ENCODE measurements at regions not wholly inside any gene's neighbourhood (a gene's known extent, or its start where the extent isn't known, plus 50 kb on each side); places are given as distances from the start of the nearest gene placed in this dataset.

- no peak for DNase-seq (ENCODE audit: low spot score)
- no peak for ATAC-seq (ENCODE audit: low FRiP score)
- no peak for TF ChIP-seq CTCF (IDR thresholded peaks at IDR 0.05)
Measured at GRCh38 chr9:129331493-129331765, 153.4 kb upstream of the IER5L start.

GRCh38 chr9:129330711-129331492, 152.8 kb upstream of the IER5L start:
- no peak for ATAC-seq (ENCODE audit: low FRiP score)
- no peak for DNase-seq (ENCODE audit: low spot score)
- no peak for TF ChIP-seq CTCF (IDR thresholded peaks at IDR 0.05)

- no peak for ATAC-seq (ENCODE audit: low FRiP score)
- TF ChIP-seq CTCF (IDR thresholded peaks at IDR 0.05), result no peak
- no peak for DNase-seq (ENCODE audit: low spot score)
Measured at GRCh38 chr9:129328355-129329042, 150.4 kb upstream of the IER5L start.

GRCh38 chr9:129327552-129328328, 149.7 kb upstream of the IER5L start:
- ATAC-seq (ENCODE audit: low FRiP score) (no peak), DNase-seq (ENCODE audit: low spot score) (no peak)
- TF ChIP-seq CTCF (IDR thresholded peaks at IDR 0.05), result no peak

DNA sequence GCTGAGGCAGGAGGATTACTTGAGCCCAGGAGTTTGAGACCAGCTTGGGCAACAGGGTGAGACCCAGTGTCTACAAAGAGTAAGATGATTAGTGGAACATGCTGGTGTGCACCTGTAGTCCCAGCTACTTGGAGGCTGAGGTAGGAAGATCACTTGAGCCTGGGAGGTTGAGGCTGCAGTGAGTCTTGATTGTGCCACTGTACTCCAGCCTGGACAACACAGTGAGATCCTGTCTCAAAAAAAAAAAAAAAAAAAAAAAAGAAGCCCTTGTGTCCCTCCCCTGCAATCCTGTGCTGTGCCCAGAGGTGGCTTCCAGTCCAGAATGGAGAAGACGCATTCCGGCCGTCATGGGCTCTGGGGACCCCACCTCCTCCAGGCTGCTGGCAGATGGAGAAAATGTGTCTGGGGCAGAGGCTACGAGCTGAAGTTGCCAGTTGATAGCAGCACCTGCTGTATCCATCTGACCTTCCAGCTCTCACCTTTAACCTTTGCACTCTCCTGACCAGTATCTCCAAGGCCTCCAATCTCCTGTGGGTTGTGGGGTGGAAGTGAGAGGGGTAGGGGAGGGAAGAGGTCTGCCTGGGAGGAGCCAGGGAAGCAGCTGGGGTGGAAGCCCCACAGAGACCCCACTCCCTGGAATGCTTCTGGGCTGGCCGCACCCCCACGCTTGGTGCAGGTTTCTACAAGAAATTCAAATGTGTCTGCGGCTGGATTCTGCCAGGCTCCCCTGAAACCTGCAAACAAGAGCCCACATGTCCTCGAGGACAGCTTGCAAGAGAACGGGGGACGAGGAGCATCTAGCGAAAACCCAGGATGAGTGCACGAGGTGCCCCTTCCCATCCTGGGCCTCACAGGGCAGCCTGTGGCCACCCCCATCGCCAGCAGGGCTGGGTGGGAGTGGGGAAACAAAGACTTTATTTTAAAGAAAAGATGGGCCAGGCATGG, 148.3 kb upstream of the IER5L start:
- DNase-seq (ENCODE audit: low spot score) (no peak), ATAC-seq (ENCODE audit: low FRiP score) (no peak)
- no peak for TF ChIP-seq CTCF (IDR thresholded peaks at IDR 0.05)

DNA sequence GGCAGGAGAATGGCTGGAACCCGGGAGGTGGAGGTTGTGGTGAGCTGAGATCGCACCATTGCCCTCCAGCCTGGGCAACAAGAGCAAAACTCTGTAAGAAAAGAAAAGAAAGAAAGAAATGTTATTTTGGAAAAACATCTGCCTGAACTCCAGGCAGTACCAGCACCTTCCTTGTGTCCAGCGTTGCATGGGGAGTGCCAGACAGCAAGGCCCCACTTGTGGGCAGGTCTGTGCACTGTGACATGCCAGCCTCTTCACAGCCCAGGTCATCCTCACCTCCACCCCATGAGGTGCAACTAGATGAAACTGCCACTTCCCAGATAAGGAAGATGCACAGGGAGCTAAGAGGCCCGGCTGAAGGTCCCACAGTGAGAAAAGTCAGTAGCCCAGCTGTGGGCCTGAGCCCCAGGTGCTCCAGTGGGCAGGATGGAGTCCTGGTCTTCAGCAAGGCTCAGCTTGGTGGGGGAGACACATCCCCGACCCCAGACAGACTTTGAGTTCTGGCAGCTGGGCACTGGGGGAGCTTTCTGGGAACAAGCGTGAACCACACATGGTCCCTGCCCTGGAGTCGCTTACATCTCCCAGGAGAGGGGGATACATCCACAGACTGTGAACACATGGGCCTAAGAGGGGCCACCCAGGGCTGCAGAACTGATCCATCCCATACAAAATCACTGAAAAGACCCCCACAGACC, 146.9 kb upstream of the IER5L start:
- DNase-seq (ENCODE audit: low spot score) (no peak), ATAC-seq (ENCODE audit: low FRiP score) (no peak)
- TF ChIP-seq CTCF (IDR thresholded peaks at IDR 0.05), result no peak
